CD8-positive, alpha-beta memory T cell (primary cell): ENCODE measurements at regions not wholly inside any gene's neighbourhood (a gene's known extent, or its start where the extent isn't known, plus 50 kb on each side); places are given as distances from the start of the nearest gene placed in this dataset.

ENCODE experiments used
- CTCF ChIA-PET: fragments of 350-600 bp; sonication (Branson Sonifier 250); formaldehyde crosslinking; loops from one replicate; lab custom pipeline; 2021; ENCODE audit warnings: antibody characterized with exemption; lab: Charles Lee
- POLR2A ChIA-PET: fragments of 350-600 bp; sonication (Branson Sonifier 250); formaldehyde crosslinking; loops from one replicate; lab custom pipeline; 2021; ENCODE audit warnings: antibody characterized with exemption; lab: Charles Lee
- DNase-seq, 5 donors: peaks; one replicate each; pipeline versions ENCODE4 v3.0.0 to v3.0.0-alpha.2; 2020 to 2022; ENCODE audit warnings: mixed read lengths in 1 of 5
- H3K27ac ChIP-seq: one replicate; pipeline ENCODE4 v1.7.0; 2013; ENCODE audit warnings: low read depth, mild to moderate bottlenecking, low read length, moderate library complexity
- H3K27me3 ChIP-seq: 2 replicates; pipeline ENCODE4 v1.7.0; 2013; ENCODE audit warnings: low read length, mild to moderate bottlenecking; ENCODE audit not compliant: insufficient read depth, poor library complexity, severe bottlenecking
- H3K36me3 ChIP-seq: 2 replicates; pipeline ENCODE4 v1.7.0; 2013; ENCODE audit warnings: mild to moderate bottlenecking, low read length, moderate library complexity; ENCODE audit not compliant: insufficient read depth
- H3K4me1 ChIP-seq: 2 replicates; pipeline ENCODE4 v1.7.0; 2013; ENCODE audit warnings: mild to moderate bottlenecking, low read length, moderate library complexity; ENCODE audit not compliant: insufficient read depth
- H3K4me3 ChIP-seq: 2 replicates; pipeline ENCODE4 v1.7.0; 2013; ENCODE audit warnings: mild to moderate bottlenecking, low read length
- H3K9me3 ChIP-seq: 2 replicates; pipeline ENCODE4 v1.7.0; 2013; ENCODE audit warnings: mild to moderate bottlenecking, low read length
- H3K27ac Mint-ChIP-seq, 8 donors: one replicate each; pipeline ENCODE4 v1.8.0; 2020 to 2021; ENCODE audit warnings: mixed read lengths in 8 of 8, mild to moderate bottlenecking in 6 of 8, inconsistent platforms in 3 of 8, moderate library complexity in 3 of 8
- H3K27me3 Mint-ChIP-seq, 2 donors: one replicate each; pipeline ENCODE4 v1.8.0; 2020 to 2021; ENCODE audit warnings: mixed read lengths in 2 of 2, mild to moderate bottlenecking in 1 of 2, moderate library complexity in 1 of 2
- H3K36me3 Mint-ChIP-seq, 3 donors: one replicate each; pipeline ENCODE4 v1.8.0; 2020 to 2021; ENCODE audit warnings: mixed read lengths in 3 of 3, inconsistent platforms in 1 of 3, mild to moderate bottlenecking in 1 of 3
- H3K4me1 Mint-ChIP-seq, 3 donors: one replicate each; pipeline ENCODE4 v1.8.0; 2020 to 2021; ENCODE audit warnings: mixed read lengths in 3 of 3, inconsistent platforms in 1 of 3, mild to moderate bottlenecking in 1 of 3
- H3K4me3 Mint-ChIP-seq, 7 donors: one replicate each; pipeline ENCODE4 v1.8.0; 2020 to 2021; ENCODE audit warnings: mixed read lengths in 7 of 7, mild to moderate bottlenecking in 6 of 7, moderate library complexity in 4 of 7, inconsistent platforms in 2 of 7
- H3K9me3 Mint-ChIP-seq, 5 donors: one replicate each; pipeline ENCODE4 v1.8.0; 2020 to 2022; ENCODE audit warnings: mixed read lengths in 5 of 5, mild to moderate bottlenecking in 3 of 5, moderate library complexity in 2 of 5, inconsistent platforms in 1 of 5

GRCh38 chr7:53719122-53719521 lies 683.7 kb downstream of the POM121L12 start:
- DNase-seq, result no peak
- Mint-ChIP-seq H3K36me3 (no peaks in the 10 kb centered on the region), H3K4me1 (no peaks in the 10 kb centered on the region), H3K9me3 (peaks cover 11 to 45% (median 11%) of the 10 kb centered on the region in 5 donors), H3K27ac (no peak overlapping the region), H3K27me3 (peaks cover 0 to 1% of the 10 kb centered on the region in 2 donors), H3K4me3 (no peak overlapping the region)
- H3K36me3 ChIP-seq, result no peaks in the 10 kb centered on the region
- no peak overlapping the region for H3K27ac ChIP-seq
- H3K9me3 ChIP-seq, result peaks cover 3% of the 10 kb centered on the region
- no peaks in the 10 kb centered on the region for H3K4me1 ChIP-seq
- H3K27me3 ChIP-seq, result no peaks in the 10 kb centered on the region
- ChIA-PET POLR2A (no interaction called here), CTCF (no interaction called here)
- no peak overlapping the region for H3K4me3 ChIP-seq

DNA sequence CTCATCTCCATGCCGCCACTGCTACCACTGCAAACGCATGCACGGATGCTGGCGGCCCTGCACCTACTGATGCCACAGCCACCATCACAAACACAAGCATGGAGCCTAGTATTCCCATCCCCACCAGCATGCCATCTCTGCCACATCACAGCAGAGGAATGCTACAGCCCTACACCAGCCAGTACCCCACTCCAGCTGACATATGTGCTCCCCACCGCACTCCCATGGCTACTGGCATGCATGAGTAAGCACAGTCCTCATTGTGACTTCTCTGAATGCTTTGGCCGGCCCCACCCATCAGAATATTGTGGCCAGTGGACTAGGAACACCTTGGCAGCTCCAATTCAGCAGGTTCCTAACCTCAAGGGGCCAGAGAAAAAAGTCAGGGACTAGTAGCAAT lies 705.5 kb downstream of the POM121L12 start:
- no peaks in the 10 kb centered on the region for H3K36me3 Mint-ChIP-seq
- POLR2A ChIA-PET, result no interaction called here
- Histone ChIP-seq H3K9me3 (no peaks in the 10 kb centered on the region), H3K27ac (no peak overlapping the region), H3K4me3 (no peak overlapping the region), H3K4me1 (no peaks in the 10 kb centered on the region), H3K27me3 (no peaks in the 10 kb centered on the region), H3K36me3 (no peaks in the 10 kb centered on the region)
- H3K9me3 Mint-ChIP-seq, result peaks cover 10 to 53% (median 13%) of the 10 kb centered on the region in 5 donors
- H3K27ac Mint-ChIP-seq, result no peak overlapping the region
- DNase-seq, result no peak
- no peaks in the 10 kb centered on the region for H3K27me3 Mint-ChIP-seq
- CTCF ChIA-PET, result no interaction called here
- H3K4me3 Mint-ChIP-seq, result no peak overlapping the region
- H3K4me1 Mint-ChIP-seq, result no peaks in the 10 kb centered on the region

DNA sequence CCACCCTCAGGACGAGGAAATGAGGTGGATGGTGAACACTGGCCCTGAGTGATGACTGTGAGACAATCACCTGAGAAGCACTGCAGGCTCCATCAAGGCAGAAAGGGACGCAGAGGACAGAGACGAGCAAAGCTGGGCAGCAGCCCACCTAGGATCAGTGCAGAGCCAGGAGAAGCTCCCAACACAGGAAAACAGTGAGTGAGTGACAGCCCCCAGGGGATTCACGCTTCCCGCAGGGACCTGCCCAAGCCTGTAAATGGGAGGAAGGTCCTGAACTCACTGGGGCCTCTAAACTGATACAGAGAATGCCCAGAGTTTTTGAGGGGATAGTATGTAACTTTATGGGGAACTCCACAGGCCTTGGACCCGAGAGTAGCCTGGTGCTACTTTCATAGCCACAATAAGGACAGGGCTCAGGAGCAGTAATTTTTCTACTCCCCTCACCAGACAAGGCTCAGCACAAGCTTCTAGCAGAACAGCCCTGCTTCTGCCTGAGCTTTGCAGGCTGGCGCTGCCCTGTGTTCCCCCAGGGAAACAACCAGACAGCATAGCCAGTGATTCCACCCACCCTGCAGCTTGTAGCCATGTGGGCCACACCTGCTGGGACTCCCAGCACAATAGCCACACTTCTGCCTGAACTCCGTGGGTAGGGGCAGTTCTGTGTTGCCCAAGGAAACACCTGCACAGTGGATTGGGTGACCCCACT lies 708.4 kb downstream of the POM121L12 start:
- H3K27me3 Mint-ChIP-seq, result no peaks in the 10 kb centered on the region
- no peak overlapping the region for H3K27ac Mint-ChIP-seq
- POLR2A ChIA-PET, result no interaction called here
- H3K4me3 Mint-ChIP-seq, result no peak overlapping the region
- H3K36me3 Mint-ChIP-seq, result no peaks in the 10 kb centered on the region
- DNase-seq, result no peak
- H3K4me1 ChIP-seq, result no peaks in the 10 kb centered on the region
- H3K27me3 ChIP-seq, result no peaks in the 10 kb centered on the region
- H3K4me1 Mint-ChIP-seq, result no peaks in the 10 kb centered on the region
- no peak overlapping the region for H3K27ac ChIP-seq
- no peak overlapping the region for H3K4me3 ChIP-seq
- CTCF ChIA-PET, result no interaction called here
- no peaks in the 10 kb centered on the region for H3K36me3 ChIP-seq
- H3K9me3 ChIP-seq, result no peaks in the 10 kb centered on the region
- peaks cover 7 to 43% (median 19%) of the 10 kb centered on the region in 5 donors for H3K9me3 Mint-ChIP-seq

GRCh38 chr7:53744403-53744760 lies 708.9 kb downstream of the POM121L12 start:
- H3K4me1 Mint-ChIP-seq, result no peaks in the 10 kb centered on the region
- Histone ChIP-seq H3K27me3 (no peaks in the 10 kb centered on the region), H3K4me3 (no peak overlapping the region), H3K27ac (no peak overlapping the region), H3K36me3 (no peaks in the 10 kb centered on the region), H3K4me1 (no peaks in the 10 kb centered on the region), H3K9me3 (no peaks in the 10 kb centered on the region)
- ChIA-PET POLR2A (no interaction called here), CTCF (no interaction called here)
- H3K36me3 Mint-ChIP-seq, result no peaks in the 10 kb centered on the region
- no peak overlapping the region for H3K27ac Mint-ChIP-seq
- H3K9me3 Mint-ChIP-seq, result peaks cover 7 to 43% (median 19%) of the 10 kb centered on the region in 5 donors
- H3K4me3 Mint-ChIP-seq, result no peak overlapping the region
- DNase-seq, result no peak
- H3K27me3 Mint-ChIP-seq, result no peaks in the 10 kb centered on the region

DNA sequence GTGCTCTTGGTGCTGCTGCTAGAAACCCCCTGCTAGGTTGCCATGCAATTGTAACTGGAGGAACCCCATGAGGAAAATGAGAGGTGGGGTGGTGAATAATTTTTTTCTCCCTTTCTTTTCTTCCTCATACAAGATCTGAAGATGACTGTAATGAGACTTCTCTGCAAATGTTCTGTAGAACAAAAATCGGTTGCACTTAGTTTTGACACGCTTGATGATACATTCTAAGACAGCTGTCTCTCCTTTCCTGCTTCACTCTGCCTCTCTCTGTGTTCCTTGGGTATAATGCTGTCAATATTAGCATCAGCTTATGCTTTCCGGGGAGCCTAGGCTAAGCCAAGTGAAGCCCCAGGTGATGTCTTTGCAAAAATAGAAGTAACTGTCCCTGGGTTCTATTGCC lies 721.5 kb downstream of the POM121L12 start:
- DNase-seq, result no peak
- Histone ChIP-seq H3K4me3 (no peak overlapping the region), H3K4me1 (no peaks in the 10 kb centered on the region), H3K9me3 (peaks cover 5% of the 10 kb centered on the region), H3K36me3 (no peaks in the 10 kb centered on the region), H3K27ac (no peak overlapping the region), H3K27me3 (no peaks in the 10 kb centered on the region)
- ChIA-PET CTCF (no interaction called here), POLR2A (no interaction called here)
- no peak overlapping the region for H3K27ac Mint-ChIP-seq
- H3K36me3 Mint-ChIP-seq, result no peaks in the 10 kb centered on the region
- no peak overlapping the region for H3K4me3 Mint-ChIP-seq
- H3K27me3 Mint-ChIP-seq, result no peaks in the 10 kb centered on the region
- H3K4me1 Mint-ChIP-seq, result no peaks in the 10 kb centered on the region
- H3K9me3 Mint-ChIP-seq, result peaks cover 10 to 51% (median 19%) of the 10 kb centered on the region in 5 donors

DNA sequence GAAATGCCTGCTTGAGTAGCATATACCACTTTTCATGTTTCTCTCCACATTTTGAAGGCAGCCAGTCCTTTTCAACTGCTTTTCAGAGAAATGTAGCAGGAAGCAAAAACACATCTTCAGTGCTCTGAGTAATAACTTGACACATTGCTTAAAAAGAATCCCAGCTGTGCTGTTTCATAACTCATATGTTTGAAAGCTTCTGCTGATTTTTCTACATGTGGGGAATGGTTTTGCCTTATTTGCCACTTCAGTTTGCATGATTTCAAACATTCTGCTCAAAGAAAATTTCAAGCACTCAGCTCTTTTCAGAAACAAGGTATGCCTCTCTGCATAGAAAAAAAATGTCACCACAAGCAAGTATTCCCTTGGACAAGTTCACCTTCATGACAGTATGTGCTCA lies 732.8 kb downstream of the POM121L12 start:
- DNase-seq, result no peak
- peaks cover 26 to 65% (median 39%) of the 10 kb centered on the region in 5 donors for H3K9me3 Mint-ChIP-seq
- ChIA-PET POLR2A (no interaction called here), CTCF (no interaction called here)
- no peaks in the 10 kb centered on the region for H3K9me3 ChIP-seq
- H3K4me3 Mint-ChIP-seq, result no peak overlapping the region
- H3K4me1 ChIP-seq, result no peaks in the 10 kb centered on the region
- no peaks in the 10 kb centered on the region for H3K27me3 Mint-ChIP-seq
- no peaks in the 10 kb centered on the region for H3K36me3 Mint-ChIP-seq
- H3K4me3 ChIP-seq, result no peak overlapping the region
- H3K4me1 Mint-ChIP-seq, result no peaks in the 10 kb centered on the region
- no peaks in the 10 kb centered on the region for H3K27me3 ChIP-seq
- no peak overlapping the region for H3K27ac Mint-ChIP-seq
- H3K36me3 ChIP-seq, result no peaks in the 10 kb centered on the region
- H3K27ac ChIP-seq, result no peak overlapping the region

- peaks cover 11 to 47% (median 22%) of the 10 kb centered on the region in 5 donors for H3K9me3 Mint-ChIP-seq
- Histone ChIP-seq H3K4me3 (no peak overlapping the region), H3K9me3 (no peaks in the 10 kb centered on the region), H3K4me1 (no peaks in the 10 kb centered on the region), H3K36me3 (no peaks in the 10 kb centered on the region), H3K27ac (no peak overlapping the region), H3K27me3 (no peaks in the 10 kb centered on the region)
- no peaks in the 10 kb centered on the region for H3K36me3 Mint-ChIP-seq
- H3K4me3 Mint-ChIP-seq, result no peak overlapping the region
- ChIA-PET CTCF (no interaction called here), POLR2A (no interaction called here)
- H3K27ac Mint-ChIP-seq, result no peak overlapping the region
- H3K27me3 Mint-ChIP-seq, result no peaks in the 10 kb centered on the region
- DNase-seq, result no peak
- no peaks in the 10 kb centered on the region for H3K4me1 Mint-ChIP-seq
These were observed 736.3 kb downstream of the POM121L12 start for GRCh38 chr7:53771701-53772100.

DNA sequence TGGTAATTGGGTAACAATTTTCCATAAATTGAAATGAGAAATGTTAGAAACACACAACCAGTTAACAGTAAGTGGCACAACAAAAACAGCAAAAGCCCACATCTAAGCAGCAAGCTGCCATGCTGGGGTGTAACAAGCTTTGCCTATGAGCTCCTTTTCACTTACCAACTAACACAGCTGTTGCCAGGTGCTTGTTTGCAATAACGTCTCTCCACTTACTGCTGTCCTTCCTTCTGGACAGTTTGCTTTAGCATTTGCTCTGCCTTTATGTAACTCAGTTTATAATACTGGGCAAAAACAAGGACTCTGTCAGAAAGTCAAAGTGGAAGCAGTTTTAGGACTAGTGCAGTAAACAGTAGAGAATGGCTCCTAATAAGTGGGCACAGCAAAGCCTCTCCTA lies 740.9 kb downstream of the POM121L12 start:
- Histone ChIP-seq H3K9me3 (no peaks in the 10 kb centered on the region), H3K36me3 (no peaks in the 10 kb centered on the region), H3K4me1 (no peaks in the 10 kb centered on the region), H3K4me3 (no peak overlapping the region), H3K27ac (no peak overlapping the region), H3K27me3 (no peaks in the 10 kb centered on the region)
- Mint-ChIP-seq H3K27me3 (no peaks in the 10 kb centered on the region), H3K27ac (no peak overlapping the region), H3K36me3 (no peaks in the 10 kb centered on the region), H3K4me3 (no peak overlapping the region), H3K9me3 (peaks cover 6 to 49% (median 17%) of the 10 kb centered on the region in 5 donors), H3K4me1 (no peaks in the 10 kb centered on the region)
- no peak for DNase-seq
- CTCF ChIA-PET, result no interaction called here
- POLR2A ChIA-PET, result no interaction called here
